Gastroesophageal sphincter (tissue), 3 donors: ENCODE measurements at regions not wholly inside any gene's neighbourhood (a gene's known extent, or its start where the extent isn't known, plus 50 kb on each side); places are given as distances from the start of the nearest gene placed in this dataset.

Source experiments
- EP300 ChIP-seq: sonication (generic); formaldehyde crosslinking; IDR thresholded peaks from one replicate; pipeline ENCODE4 v1.6.1; 2017; ENCODE audit warnings: antibody characterized with exemption, mild to moderate bottlenecking
- POLR2A ChIP-seq, 2 donors: fragments of 450-650 bp; IDR thresholded peaks; one replicate each; pipeline ENCODE4 v1.6.1; 2017; ENCODE audit warnings: antibody characterized with exemption in 2 of 2, mild to moderate bottlenecking in 2 of 2, moderate library complexity in 1 of 2
- POLR2AphosphoS5 ChIP-seq: sonication (generic); formaldehyde crosslinking; IDR thresholded peaks from one replicate; pipeline ENCODE4 v1.6.1; 2017; ENCODE audit warnings: antibody characterized with exemption
- TF ChIP-seq, protein P1 (sequence below), 4 experiments: fragments of 200-600 bp in 2 of 4; fragments of 450-650 bp in 2 of 4; sonication (generic) in 1 of 4; IDR thresholded peaks; one replicate each; pipeline ENCODE4 v1.5.1; 2017 to 2019; ENCODE audit warnings: antibody characterized with exemption in 4 of 4, mild to moderate bottlenecking in 2 of 4, moderate library complexity in 2 of 4

DNA sequence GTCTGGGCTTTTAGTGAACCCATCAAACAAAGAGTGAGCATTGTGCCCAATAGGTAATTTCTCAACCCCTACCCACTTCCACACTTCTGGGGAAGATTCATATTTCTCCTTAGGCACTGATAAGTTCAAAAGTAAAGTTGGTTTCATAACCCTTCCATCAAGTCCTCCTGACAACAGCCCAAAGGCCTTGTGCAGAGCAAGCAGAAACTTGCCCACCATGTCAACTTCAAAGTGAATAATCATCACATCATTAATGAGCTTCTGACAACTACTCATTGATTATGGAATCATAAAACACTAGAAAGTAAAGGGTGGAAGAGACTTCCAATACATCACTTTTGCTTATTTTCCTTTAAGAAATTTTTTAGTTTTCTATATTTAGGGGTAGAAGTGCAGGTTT is 163.3 kb upstream of the HSFY2 start:
- TF ChIP-seq, protein P1, sequence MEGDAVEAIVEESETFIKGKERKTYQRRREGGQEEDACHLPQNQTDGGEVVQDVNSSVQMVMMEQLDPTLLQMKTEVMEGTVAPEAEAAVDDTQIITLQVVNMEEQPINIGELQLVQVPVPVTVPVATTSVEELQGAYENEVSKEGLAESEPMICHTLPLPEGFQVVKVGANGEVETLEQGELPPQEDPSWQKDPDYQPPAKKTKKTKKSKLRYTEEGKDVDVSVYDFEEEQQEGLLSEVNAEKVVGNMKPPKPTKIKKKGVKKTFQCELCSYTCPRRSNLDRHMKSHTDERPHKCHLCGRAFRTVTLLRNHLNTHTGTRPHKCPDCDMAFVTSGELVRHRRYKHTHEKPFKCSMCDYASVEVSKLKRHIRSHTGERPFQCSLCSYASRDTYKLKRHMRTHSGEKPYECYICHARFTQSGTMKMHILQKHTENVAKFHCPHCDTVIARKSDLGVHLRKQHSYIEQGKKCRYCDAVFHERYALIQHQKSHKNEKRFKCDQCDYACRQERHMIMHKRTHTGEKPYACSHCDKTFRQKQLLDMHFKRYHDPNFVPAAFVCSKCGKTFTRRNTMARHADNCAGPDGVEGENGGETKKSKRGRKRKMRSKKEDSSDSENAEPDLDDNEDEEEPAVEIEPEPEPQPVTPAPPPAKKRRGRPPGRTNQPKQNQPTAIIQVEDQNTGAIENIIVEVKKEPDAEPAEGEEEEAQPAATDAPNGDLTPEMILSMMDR (IDR thresholded peaks at IDR 0.05): no peak
- TF ChIP-seq POLR2AphosphoS5 (no peak), POLR2A (IDR thresholded peaks at IDR 0.05) (no peak), EP300 (no peak)
